ENCODE measurements at regions not wholly inside any gene's neighbourhood (a gene's known extent, or its start where the extent isn't known, plus 50 kb on each side); places are given as distances from the start of the nearest gene placed in this dataset.
A peak's percentile ranks its signal among the peaks of the same experiment; 100 is the strongest.

DNA sequence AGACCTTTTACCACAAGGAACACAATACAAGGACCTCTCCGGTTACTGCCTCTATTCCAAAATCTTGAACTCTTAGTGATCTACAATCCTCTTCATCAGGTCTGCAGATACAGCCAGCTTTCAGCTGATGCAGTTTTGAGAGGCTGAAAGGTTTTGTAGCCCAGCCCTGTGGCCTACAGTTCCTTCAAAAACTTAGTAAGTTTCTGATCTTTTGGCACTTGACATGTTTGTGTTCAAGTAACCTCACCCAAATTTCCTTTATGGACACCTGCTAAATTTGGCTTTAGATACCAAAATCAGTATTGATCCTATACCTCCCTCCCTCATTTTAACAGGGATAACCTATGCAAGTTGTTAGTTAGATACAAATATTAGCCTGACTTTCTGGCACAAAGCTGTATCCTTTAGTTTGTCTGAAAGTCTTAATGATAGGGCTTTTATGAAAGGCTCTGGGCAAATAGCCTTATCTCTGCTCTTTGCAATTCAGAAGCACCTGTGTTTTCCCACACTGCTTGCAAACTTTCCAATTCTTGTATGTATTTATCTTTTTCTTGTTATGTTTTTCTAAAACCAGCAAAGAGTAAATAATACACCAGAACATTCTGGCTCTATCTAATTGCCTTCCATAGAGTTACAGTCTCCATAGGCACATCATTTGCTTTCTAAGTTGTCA, 650.5 kb upstream of the KLHL29 start:
- Histone ChIP-seq H3K79me2 (ENCODE audit: low read length) (no peaks in the 10 kb centered on the region), H3K9ac (ENCODE audit: low read length) (no peak overlapping the region), H3K4me2 (ENCODE audit: low read length) (no peak overlapping the region), H3K9me3 (ENCODE audit: insufficient read depth, low read length) (no peaks in the 10 kb centered on the region), H3K36me3 (replicated peaks; ENCODE audit: low read depth, low read length) (no peaks in the 10 kb centered on the region), H3K27me3 (ENCODE audit: low read depth, low read length) (no peaks in the 10 kb centered on the region), H2AFZ (ENCODE audit: low read depth, low read length) (no peak overlapping the region), H3K27ac (ENCODE audit: low read length) (no peak overlapping the region), H3K4me1 (ENCODE audit: low read length) (no peaks in the 10 kb centered on the region), H4K20me1 (ENCODE audit: insufficient read depth, low read length) (no peaks in the 10 kb centered on the region), H3K4me3 (ENCODE audit: low read length) (no peak overlapping the region)
- TF ChIP-seq, protein P1, sequence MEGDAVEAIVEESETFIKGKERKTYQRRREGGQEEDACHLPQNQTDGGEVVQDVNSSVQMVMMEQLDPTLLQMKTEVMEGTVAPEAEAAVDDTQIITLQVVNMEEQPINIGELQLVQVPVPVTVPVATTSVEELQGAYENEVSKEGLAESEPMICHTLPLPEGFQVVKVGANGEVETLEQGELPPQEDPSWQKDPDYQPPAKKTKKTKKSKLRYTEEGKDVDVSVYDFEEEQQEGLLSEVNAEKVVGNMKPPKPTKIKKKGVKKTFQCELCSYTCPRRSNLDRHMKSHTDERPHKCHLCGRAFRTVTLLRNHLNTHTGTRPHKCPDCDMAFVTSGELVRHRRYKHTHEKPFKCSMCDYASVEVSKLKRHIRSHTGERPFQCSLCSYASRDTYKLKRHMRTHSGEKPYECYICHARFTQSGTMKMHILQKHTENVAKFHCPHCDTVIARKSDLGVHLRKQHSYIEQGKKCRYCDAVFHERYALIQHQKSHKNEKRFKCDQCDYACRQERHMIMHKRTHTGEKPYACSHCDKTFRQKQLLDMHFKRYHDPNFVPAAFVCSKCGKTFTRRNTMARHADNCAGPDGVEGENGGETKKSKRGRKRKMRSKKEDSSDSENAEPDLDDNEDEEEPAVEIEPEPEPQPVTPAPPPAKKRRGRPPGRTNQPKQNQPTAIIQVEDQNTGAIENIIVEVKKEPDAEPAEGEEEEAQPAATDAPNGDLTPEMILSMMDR (IDR thresholded peaks at IDR 0.05; ENCODE audit: low read depth, low read length) = no peak
- TF ChIP-seq EZH2phosphoT487 (IDR thresholded peaks at IDR 0.05; ENCODE audit: low read depth) = no peak

GRCh38 chr2:22737144-22737543, 647.8 kb upstream of the KLHL29 start:
- Histone ChIP-seq H3K4me3 (ENCODE audit: low read length) (no peak overlapping the region), H3K4me2 (ENCODE audit: low read length) (no peak overlapping the region), H3K27me3 (ENCODE audit: low read depth, low read length) (no peaks in the 10 kb centered on the region), H3K9me3 (ENCODE audit: insufficient read depth, low read length) (no peaks in the 10 kb centered on the region), H3K4me1 (ENCODE audit: low read length) (no peaks in the 10 kb centered on the region), H3K9ac (ENCODE audit: low read length) (no peak overlapping the region), H3K79me2 (ENCODE audit: low read length) (no peaks in the 10 kb centered on the region), H3K27ac (ENCODE audit: low read length) (no peak overlapping the region), H4K20me1 (ENCODE audit: insufficient read depth, low read length) (no peaks in the 10 kb centered on the region), H3K36me3 (replicated peaks; ENCODE audit: low read depth, low read length) (no peaks in the 10 kb centered on the region), H2AFZ (ENCODE audit: low read depth, low read length) (no peak overlapping the region)
- no peak for TF ChIP-seq EZH2phosphoT487 (IDR thresholded peaks at IDR 0.05; ENCODE audit: low read depth)
- TF ChIP-seq, protein P1 (IDR thresholded peaks at IDR 0.05; ENCODE audit: low read depth, low read length) = peak; percentile 9; the same call in 1 of the 2 replicates

- TF ChIP-seq, protein P1 (IDR thresholded peaks at IDR 0.05; ENCODE audit: low read depth, low read length) = no peak
- TF ChIP-seq EZH2phosphoT487 (IDR thresholded peaks at IDR 0.05; ENCODE audit: low read depth) = no peak
- H3K27me3 ChIP-seq (ENCODE audit: low read depth, low read length) = no peaks in the 10 kb centered on the region
- no peaks in the 10 kb centered on the region for H4K20me1 ChIP-seq (ENCODE audit: insufficient read depth, low read length)
- no peaks in the 10 kb centered on the region for H3K79me2 ChIP-seq (ENCODE audit: low read length)
- no peaks in the 10 kb centered on the region for H3K9me3 ChIP-seq (ENCODE audit: insufficient read depth, low read length)
- H3K9ac ChIP-seq (ENCODE audit: low read length) = no peak overlapping the region
- no peak overlapping the region for H3K27ac ChIP-seq (ENCODE audit: low read length)
- no peak overlapping the region for H3K4me3 ChIP-seq (ENCODE audit: low read length)
- no peak overlapping the region for H2AFZ ChIP-seq (ENCODE audit: low read depth, low read length)
- H3K36me3 ChIP-seq (replicated peaks; ENCODE audit: low read depth, low read length) = no peaks in the 10 kb centered on the region
- no peak overlapping the region for H3K4me2 ChIP-seq (ENCODE audit: low read length)
- H3K4me1 ChIP-seq (ENCODE audit: low read length) = no peaks in the 10 kb centered on the region
Measured at GRCh38 chr2:22741216-22741615, 643.8 kb upstream of the KLHL29 start.

GRCh38 chr2:22748909-22749308, 636.1 kb upstream of the KLHL29 start:
- Histone ChIP-seq H3K9me3 (ENCODE audit: insufficient read depth, low read length) (no peaks in the 10 kb centered on the region), H3K27ac (ENCODE audit: low read length) (no peak overlapping the region), H3K79me2 (ENCODE audit: low read length) (no peaks in the 10 kb centered on the region), H3K9ac (ENCODE audit: low read length) (no peak overlapping the region), H3K4me1 (ENCODE audit: low read length) (no peaks in the 10 kb centered on the region), H3K4me2 (ENCODE audit: low read length) (no peak overlapping the region), H2AFZ (ENCODE audit: low read depth, low read length) (no peak overlapping the region), H3K27me3 (ENCODE audit: low read depth, low read length) (no peaks in the 10 kb centered on the region), H3K36me3 (replicated peaks; ENCODE audit: low read depth, low read length) (no peaks in the 10 kb centered on the region), H3K4me3 (ENCODE audit: low read length) (no peak overlapping the region), H4K20me1 (ENCODE audit: insufficient read depth, low read length) (no peaks in the 10 kb centered on the region)
- TF ChIP-seq, protein P1 (IDR thresholded peaks at IDR 0.05; ENCODE audit: low read depth, low read length) = no peak
- TF ChIP-seq EZH2phosphoT487 (IDR thresholded peaks at IDR 0.05; ENCODE audit: low read depth) = no peak
